HEK293 (cell line): ENCODE measurements at regions not wholly inside any gene's neighbourhood (a gene's known extent, or its start where the extent isn't known, plus 50 kb on each side); places are given as distances from the start of the nearest gene placed in this dataset.

Experiments
- TCF7L2 ChIP-seq: IDR thresholded peaks from 2 replicates; pipeline ENCODE4 v1.6.1; 2011; ENCODE audit warnings: low read depth, mild to moderate bottlenecking, inconsistent platforms, low read length, moderate library complexity, borderline replicate concordance
- YY1 ChIP-seq: fragments of 450-650 bp; formaldehyde crosslinking; IDR thresholded peaks from 2 replicates; pipeline ENCODE4 v1.5.1; 2018; ENCODE audit warnings: missing biosample characterization, missing genetic modification characterization
- ZNF175 ChIP-seq: fragments of 450-650 bp; formaldehyde crosslinking; IDR thresholded peaks from 2 replicates; pipeline ENCODE4 v1.5.1; 2016; ENCODE audit warnings: missing biosample characterization, missing genetic modification characterization
- ZNF600 ChIP-seq: fragments of 450-650 bp; formaldehyde crosslinking; IDR thresholded peaks from 2 replicates; pipeline ENCODE4 v1.5.1; 2016; ENCODE audit warnings: missing biosample characterization, missing genetic modification characterization
- TF ChIP-seq, protein P1 (sequence below): fragments of 450-650 bp; formaldehyde crosslinking; IDR thresholded peaks from 2 replicates; pipeline ENCODE4 v1.5.1; 2016; ENCODE audit warnings: missing biosample characterization, missing genetic modification characterization, borderline replicate concordance
- TF ChIP-seq, protein P2 (sequence below): fragments of 450-650 bp; formaldehyde crosslinking; IDR thresholded peaks from 2 replicates; pipeline ENCODE4 v1.5.1; 2016; ENCODE audit warnings: missing biosample characterization, missing genetic modification characterization

GRCh38 chr4:23412701-23413100, 477.1 kb downstream of the PPARGC1A start:
- TF ChIP-seq YY1 (tag by site-specific recombination) (no peak), ZNF600 (tag by site-specific recombination) (no peak), TCF7L2 (no peak), ZNF175 (no peak)
- TF ChIP-seq, protein P1, sequence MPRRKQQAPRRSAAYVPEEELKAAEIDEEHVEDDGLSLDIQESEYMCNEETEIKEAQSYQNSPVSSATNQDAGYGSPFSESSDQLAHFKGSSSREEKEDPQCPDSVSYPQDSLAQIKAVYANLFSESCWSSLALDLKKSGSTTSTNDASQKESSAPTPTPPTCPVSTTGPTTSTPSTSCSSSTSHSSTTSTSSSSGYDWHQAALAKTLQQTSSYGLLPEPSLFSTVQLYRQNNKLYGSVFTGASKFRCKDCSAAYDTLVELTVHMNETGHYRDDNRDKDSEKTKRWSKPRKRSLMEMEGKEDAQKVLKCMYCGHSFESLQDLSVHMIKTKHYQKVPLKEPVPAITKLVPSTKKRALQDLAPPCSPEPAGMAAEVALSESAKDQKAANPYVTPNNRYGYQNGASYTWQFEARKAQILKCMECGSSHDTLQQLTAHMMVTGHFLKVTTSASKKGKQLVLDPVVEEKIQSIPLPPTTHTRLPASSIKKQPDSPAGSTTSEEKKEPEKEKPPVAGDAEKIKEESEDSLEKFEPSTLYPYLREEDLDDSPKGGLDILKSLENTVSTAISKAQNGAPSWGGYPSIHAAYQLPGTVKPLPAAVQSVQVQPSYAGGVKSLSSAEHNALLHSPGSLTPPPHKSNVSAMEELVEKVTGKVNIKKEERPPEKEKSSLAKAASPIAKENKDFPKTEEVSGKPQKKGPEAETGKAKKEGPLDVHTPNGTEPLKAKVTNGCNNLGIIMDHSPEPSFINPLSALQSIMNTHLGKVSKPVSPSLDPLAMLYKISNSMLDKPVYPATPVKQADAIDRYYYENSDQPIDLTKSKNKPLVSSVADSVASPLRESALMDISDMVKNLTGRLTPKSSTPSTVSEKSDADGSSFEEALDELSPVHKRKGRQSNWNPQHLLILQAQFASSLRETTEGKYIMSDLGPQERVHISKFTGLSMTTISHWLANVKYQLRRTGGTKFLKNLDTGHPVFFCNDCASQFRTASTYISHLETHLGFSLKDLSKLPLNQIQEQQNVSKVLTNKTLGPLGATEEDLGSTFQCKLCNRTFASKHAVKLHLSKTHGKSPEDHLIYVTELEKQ (tag by site-specific recombination), result no peak
- TF ChIP-seq, protein P2, sequence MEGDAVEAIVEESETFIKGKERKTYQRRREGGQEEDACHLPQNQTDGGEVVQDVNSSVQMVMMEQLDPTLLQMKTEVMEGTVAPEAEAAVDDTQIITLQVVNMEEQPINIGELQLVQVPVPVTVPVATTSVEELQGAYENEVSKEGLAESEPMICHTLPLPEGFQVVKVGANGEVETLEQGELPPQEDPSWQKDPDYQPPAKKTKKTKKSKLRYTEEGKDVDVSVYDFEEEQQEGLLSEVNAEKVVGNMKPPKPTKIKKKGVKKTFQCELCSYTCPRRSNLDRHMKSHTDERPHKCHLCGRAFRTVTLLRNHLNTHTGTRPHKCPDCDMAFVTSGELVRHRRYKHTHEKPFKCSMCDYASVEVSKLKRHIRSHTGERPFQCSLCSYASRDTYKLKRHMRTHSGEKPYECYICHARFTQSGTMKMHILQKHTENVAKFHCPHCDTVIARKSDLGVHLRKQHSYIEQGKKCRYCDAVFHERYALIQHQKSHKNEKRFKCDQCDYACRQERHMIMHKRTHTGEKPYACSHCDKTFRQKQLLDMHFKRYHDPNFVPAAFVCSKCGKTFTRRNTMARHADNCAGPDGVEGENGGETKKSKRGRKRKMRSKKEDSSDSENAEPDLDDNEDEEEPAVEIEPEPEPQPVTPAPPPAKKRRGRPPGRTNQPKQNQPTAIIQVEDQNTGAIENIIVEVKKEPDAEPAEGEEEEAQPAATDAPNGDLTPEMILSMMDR (tag by site-specific recombination), result no peak
